ENCODE measurements at regions not wholly inside any gene's neighbourhood (a gene's known extent, or its start where the extent isn't known, plus 50 kb on each side); places are given as distances from the start of the nearest gene placed in this dataset.

- intact Hi-C loops (cut with micrococcal nuclease) = no loop called here
- POLR2A ChIA-PET = no interaction called here
- Mint-ChIP-seq H3K9me3 (no peaks in the 10 kb centered on the region), H3K27me3 (peaks cover 0 to 17% (median 4%) of the 10 kb centered on the region in 5 donors), H3K36me3 (no peaks in the 10 kb centered on the region), H3K27ac (no peak overlapping the region), H3K4me1 (no peaks in the 10 kb centered on the region), H3K4me3 (no peak overlapping the region)
- CTCF ChIA-PET = no interaction called here
- H3K4me1 ChIP-seq (ENCODE audit: control insufficient read depth in 2 of 2, insufficient read depth in 2 of 2, low read length in 2 of 2) = no peaks in the 10 kb centered on the region
- H3K36me3 ChIP-seq (ENCODE audit: control insufficient read depth in 2 of 3, insufficient read depth in 3 of 3, low read length in 3 of 3) = no peaks in the 10 kb centered on the region
- H3K9me3 ChIP-seq (ENCODE audit: control insufficient read depth in 2 of 3, low read length in 3 of 3) = no peaks in the 10 kb centered on the region
- ATAC-seq (no peak), DNase-seq (no peak)
- H3K27ac ChIP-seq (ENCODE audit: low read depth, low read length) = no peak overlapping the region
- no peaks in the 10 kb centered on the region for H3K27me3 ChIP-seq (ENCODE audit: control insufficient read depth in 2 of 2, insufficient read depth in 2 of 2, low read length in 2 of 2)
- no peak overlapping the region for H3K4me3 ChIP-seq (ENCODE audit: low read length)
Measured at GRCh38 chr6:128635219-128635618, 114.8 kb upstream of the PTPRK start.

GRCh38 chr6:128632131-128632530 is 111.7 kb upstream of the PTPRK start:
- Mint-ChIP-seq H3K36me3 (no peaks in the 10 kb centered on the region), H3K4me3 (no peak overlapping the region), H3K4me1 (peaks cover 0 to 2% (median 0%) of the 10 kb centered on the region in 7 donors), H3K9me3 (no peaks in the 10 kb centered on the region), H3K27ac (no peak overlapping the region), H3K27me3 (peaks cover 0 to 11% (median 4%) of the 10 kb centered on the region in 5 donors)
- Histone ChIP-seq H3K27me3 (ENCODE audit: control insufficient read depth in 2 of 2, insufficient read depth in 2 of 2, low read length in 2 of 2) (no peaks in the 10 kb centered on the region), H3K36me3 (ENCODE audit: control insufficient read depth in 2 of 3, insufficient read depth in 3 of 3, low read length in 3 of 3) (no peaks in the 10 kb centered on the region), H3K27ac (ENCODE audit: low read depth, low read length) (no peak overlapping the region), H3K4me1 (ENCODE audit: control insufficient read depth in 2 of 2, insufficient read depth in 2 of 2, low read length in 2 of 2) (no peaks in the 10 kb centered on the region), H3K4me3 (ENCODE audit: low read length) (no peak overlapping the region), H3K9me3 (ENCODE audit: control insufficient read depth in 2 of 3, low read length in 3 of 3) (no peaks in the 10 kb centered on the region)
- DNase-seq = no peak
- POLR2A ChIA-PET = no interaction called here
- ATAC-seq = no peak
- intact Hi-C loops (cut with micrococcal nuclease) = no loop called here
- CTCF ChIA-PET = no interaction called here

- Mint-ChIP-seq H3K36me3 (no peaks in the 10 kb centered on the region), H3K27me3 (peaks cover 0 to 5% (median 0%) of the 10 kb centered on the region in 5 donors), H3K27ac (no peak overlapping the region), H3K4me3 (no peak overlapping the region), H3K9me3 (no peaks in the 10 kb centered on the region), H3K4me1 (peaks cover 0 to 6% (median 3%) of the 10 kb centered on the region in 7 donors)
- ATAC-seq = no peak
- DNase-seq = no peak
- H3K36me3 ChIP-seq (ENCODE audit: control insufficient read depth in 2 of 3, insufficient read depth in 3 of 3, low read length in 3 of 3) = no peaks in the 10 kb centered on the region
- H3K4me1 ChIP-seq (ENCODE audit: control insufficient read depth in 2 of 2, insufficient read depth in 2 of 2, low read length in 2 of 2) = no peaks in the 10 kb centered on the region
- H3K27me3 ChIP-seq (ENCODE audit: control insufficient read depth in 2 of 2, insufficient read depth in 2 of 2, low read length in 2 of 2) = no peaks in the 10 kb centered on the region
- POLR2A ChIA-PET = no interaction called here
- H3K4me3 ChIP-seq (ENCODE audit: low read length) = no peak overlapping the region
- CTCF ChIA-PET = no interaction called here
- H3K27ac ChIP-seq (ENCODE audit: low read depth, low read length) = no peak overlapping the region
- no peaks in the 10 kb centered on the region for H3K9me3 ChIP-seq (ENCODE audit: control insufficient read depth in 2 of 3, low read length in 3 of 3)
- intact Hi-C loops (cut with micrococcal nuclease) = no loop called here
Measured at GRCh38 chr6:128631031-128631430, 110.6 kb upstream of the PTPRK start.

- ATAC-seq (no peak), DNase-seq (no peak)
- Mint-ChIP-seq H3K27me3 (no peaks in the 10 kb centered on the region), H3K27ac (no peak overlapping the region), H3K4me3 (no peak overlapping the region), H3K4me1 (peaks cover 0 to 8% (median 3%) of the 10 kb centered on the region in 7 donors), H3K36me3 (no peaks in the 10 kb centered on the region), H3K9me3 (no peaks in the 10 kb centered on the region)
- Histone ChIP-seq H3K4me3 (ENCODE audit: low read length) (no peak overlapping the region), H3K27ac (ENCODE audit: low read depth, low read length) (no peak overlapping the region), H3K27me3 (ENCODE audit: control insufficient read depth in 2 of 2, insufficient read depth in 2 of 2, low read length in 2 of 2) (no peaks in the 10 kb centered on the region), H3K9me3 (ENCODE audit: control insufficient read depth in 2 of 3, low read length in 3 of 3) (no peaks in the 10 kb centered on the region), H3K4me1 (ENCODE audit: control insufficient read depth in 2 of 2, insufficient read depth in 2 of 2, low read length in 2 of 2) (no peaks in the 10 kb centered on the region), H3K36me3 (ENCODE audit: control insufficient read depth in 2 of 3, insufficient read depth in 3 of 3, low read length in 3 of 3) (no peaks in the 10 kb centered on the region)
- intact Hi-C loops (cut with micrococcal nuclease) = no loop called here
- CTCF ChIA-PET = no interaction called here
- POLR2A ChIA-PET = no interaction called here
Measured at GRCh38 chr6:128630213-128630612, 109.8 kb upstream of the PTPRK start.

- ATAC-seq = no peak
- Mint-ChIP-seq H3K27me3 (peaks cover 0 to 45% (median 22%) of the 10 kb centered on the region in 5 donors), H3K36me3 (peaks cover 0 to 10% (median 0%) of the 10 kb centered on the region in 5 donors), H3K9me3 (peaks cover 0 to 24% (median 11%) of the 10 kb centered on the region in 11 donors), H3K4me1 (peaks cover 0 to 2% (median 0%) of the 10 kb centered on the region in 7 donors), H3K4me3 (no peak overlapping the region), H3K27ac (no peak overlapping the region)
- peaks cover 0 to 3% of the 10 kb centered on the region in 2 donors for H3K27me3 ChIP-seq (ENCODE audit: control insufficient read depth in 2 of 2, insufficient read depth in 2 of 2, low read length in 2 of 2)
- H3K4me1 ChIP-seq (ENCODE audit: control insufficient read depth in 2 of 2, insufficient read depth in 2 of 2, low read length in 2 of 2) = no peaks in the 10 kb centered on the region
- no peak for DNase-seq
- H3K9me3 ChIP-seq (ENCODE audit: control insufficient read depth in 2 of 3, low read length in 3 of 3) = no peaks in the 10 kb centered on the region
- H3K4me3 ChIP-seq (ENCODE audit: low read length) = no peak overlapping the region
- H3K27ac ChIP-seq (ENCODE audit: low read depth, low read length) = no peak overlapping the region
- intact Hi-C loops (cut with micrococcal nuclease) = no loop called here
- no peaks in the 10 kb centered on the region for H3K36me3 ChIP-seq (ENCODE audit: control insufficient read depth in 2 of 3, insufficient read depth in 3 of 3, low read length in 3 of 3)
- POLR2A ChIA-PET = no interaction called here
- CTCF ChIA-PET = no interaction called here
Measured at GRCh38 chr6:128617285-128617684, 96.9 kb upstream of the PTPRK start.

- Histone ChIP-seq H3K27me3 (ENCODE audit: control insufficient read depth in 2 of 2, insufficient read depth in 2 of 2, low read length in 2 of 2) (peaks cover 0 to 3% of the 10 kb centered on the region in 2 donors), H3K36me3 (ENCODE audit: control insufficient read depth in 2 of 3, insufficient read depth in 3 of 3, low read length in 3 of 3) (no peaks in the 10 kb centered on the region), H3K4me3 (ENCODE audit: low read length) (no peak overlapping the region), H3K4me1 (ENCODE audit: control insufficient read depth in 2 of 2, insufficient read depth in 2 of 2, low read length in 2 of 2) (no peaks in the 10 kb centered on the region), H3K27ac (ENCODE audit: low read depth, low read length) (no peak overlapping the region), H3K9me3 (ENCODE audit: control insufficient read depth in 2 of 3, low read length in 3 of 3) (no peaks in the 10 kb centered on the region)
- peaks cover 0 to 24% (median 11%) of the 10 kb centered on the region in 11 donors for H3K9me3 Mint-ChIP-seq
- no peak for ATAC-seq
- CTCF ChIA-PET = no interaction called here
- H3K36me3 Mint-ChIP-seq = peaks cover 0 to 10% (median 0%) of the 10 kb centered on the region in 5 donors
- intact Hi-C loops (cut with micrococcal nuclease) = no loop called here
- DNase-seq = no peak
- POLR2A ChIA-PET = no interaction called here
- H3K4me1 Mint-ChIP-seq = peaks cover 0 to 2% (median 0%) of the 10 kb centered on the region in 7 donors
- H3K27me3 Mint-ChIP-seq = peaks cover 0 to 48% (median 22%) of the 10 kb centered on the region in 5 donors
- no peak overlapping the region for H3K27ac Mint-ChIP-seq
- no peak overlapping the region for H3K4me3 Mint-ChIP-seq
Measured at GRCh38 chr6:128616342-128616741, 95.9 kb upstream of the PTPRK start.

GRCh38 chr6:128606611-128607010 is 86.2 kb upstream of the PTPRK start:
- no peaks in the 10 kb centered on the region for H3K36me3 ChIP-seq (ENCODE audit: control insufficient read depth in 2 of 3, insufficient read depth in 3 of 3, low read length in 3 of 3)
- H3K4me1 ChIP-seq (ENCODE audit: control insufficient read depth in 2 of 2, insufficient read depth in 2 of 2, low read length in 2 of 2) = no peaks in the 10 kb centered on the region
- no peaks in the 10 kb centered on the region for H3K27me3 ChIP-seq (ENCODE audit: control insufficient read depth in 2 of 2, insufficient read depth in 2 of 2, low read length in 2 of 2)
- intact Hi-C loops (cut with micrococcal nuclease) = no loop called here
- no peak for ATAC-seq
- no peaks in the 10 kb centered on the region for H3K9me3 ChIP-seq (ENCODE audit: control insufficient read depth in 2 of 3, low read length in 3 of 3)
- Mint-ChIP-seq H3K36me3 (no peaks in the 10 kb centered on the region), H3K27ac (no peak overlapping the region), H3K9me3 (no peaks in the 10 kb centered on the region), H3K27me3 (peaks cover 3 to 13% (median 4%) of the 10 kb centered on the region in 5 donors), H3K4me3 (no peak overlapping the region), H3K4me1 (peaks cover 0 to 2% (median 0%) of the 10 kb centered on the region in 7 donors)
- no peak overlapping the region for H3K27ac ChIP-seq (ENCODE audit: low read depth, low read length)
- no peak for DNase-seq
- no peak overlapping the region for H3K4me3 ChIP-seq (ENCODE audit: low read length)
- ChIA-PET POLR2A (no interaction called here), CTCF (no interaction called here)

Data from naive thymus-derived CD4-positive, alpha-beta T cell (primary cell).